Keratinocyte (primary cell): ENCODE measurements at regions not wholly inside any gene's neighbourhood (a gene's known extent, or its start where the extent isn't known, plus 50 kb on each side); places are given as distances from the start of the nearest gene placed in this dataset.

ENCODE experiments used
- DNase-seq: peaks from one replicate; pipeline ENCODE4 v3.0.0-alpha.2; 2011; ENCODE audit warnings: low read depth, missing footprints, low spot score
- FAIRE-seq: peaks from 2 replicates; lab custom pipeline; 2011; peaks lifted over from hg19 to GRCh38; lab: Jason Lieb, UNC
- H2AFZ ChIP-seq: 2 replicates; pipeline ENCODE4 v1.6.0; 2012; ENCODE audit warnings: low read length, control low read depth, inconsistent platforms; ENCODE audit not compliant: control insufficient read depth
- H3K27ac ChIP-seq: 2 replicates; pipeline ENCODE4 v1.5.1; 2011; ENCODE audit warnings: low read length; ENCODE audit not compliant: control insufficient read depth, insufficient read depth
- H3K27me3 ChIP-seq: 3 replicates; pipeline ENCODE4 v1.6.0; 2011; ENCODE audit warnings: low read length; ENCODE audit not compliant: control insufficient read depth, insufficient read depth; ENCODE audit errors: extremely low read depth
- H3K36me3 ChIP-seq, 2 experiments: 2 replicates in 1 of 2; 3 replicates in 1 of 2; pipeline ENCODE4 v1.5.1; 2011; ENCODE audit warnings: low read length in 2 of 2, mild to moderate bottlenecking in 1 of 2; ENCODE audit not compliant: control insufficient read depth in 2 of 2, insufficient read depth in 2 of 2; ENCODE audit errors: extremely low read depth in 1 of 2
- H3K4me1 ChIP-seq: 3 replicates; pipeline ENCODE4 v1.5.1; 2011; ENCODE audit warnings: low read length; ENCODE audit not compliant: control insufficient read depth, insufficient read depth; ENCODE audit errors: extremely low read depth
- H3K4me2 ChIP-seq: 3 replicates; pipeline ENCODE4 v1.6.0; 2011; ENCODE audit warnings: low read depth, low read length; ENCODE audit not compliant: control insufficient read depth, insufficient read depth; ENCODE audit errors: extremely low read depth
- H3K4me3 ChIP-seq, 3 experiments: fragments of 200-600 bp in 1 of 3; sonication (generic) in 1 of 3; 2 replicates in 2 of 3; 3 replicates in 1 of 3; pipeline ENCODE4 v1.5.1; 2011 to 2016; ENCODE audit warnings: low read length in 3 of 3, mild to moderate bottlenecking in 3 of 3, control low read depth in 2 of 3, inconsistent platforms in 1 of 3, low read depth in 1 of 3, mixed read lengths in 1 of 3, mixed run types in 1 of 3, moderate library complexity in 1 of 3; ENCODE audit not compliant: control insufficient read depth in 2 of 3, insufficient read depth in 2 of 3; ENCODE audit errors: extremely low read depth in 1 of 3
- H3K79me2 ChIP-seq: 2 replicates; pipeline ENCODE4 v1.6.0; 2012; ENCODE audit warnings: low read length; ENCODE audit not compliant: control insufficient read depth, insufficient read depth
- H3K9ac ChIP-seq: 3 replicates; pipeline ENCODE4 v1.6.0; 2011; ENCODE audit warnings: low read length; ENCODE audit not compliant: control insufficient read depth, insufficient read depth; ENCODE audit errors: extremely low read depth
- H3K9me1 ChIP-seq: 3 replicates; pipeline ENCODE4 v1.6.0; 2011; ENCODE audit warnings: low read length; ENCODE audit not compliant: control insufficient read depth, insufficient read depth; ENCODE audit errors: extremely low read depth
- H3K9me3 ChIP-seq: 2 replicates; pipeline ENCODE4 v1.5.1; 2012; ENCODE audit warnings: low read depth, low read length; ENCODE audit not compliant: control insufficient read depth
- H4K20me1 ChIP-seq: 3 replicates; pipeline ENCODE4 v1.6.0; 2011; ENCODE audit warnings: low read length; ENCODE audit not compliant: control insufficient read depth, insufficient read depth; ENCODE audit errors: extremely low read depth
- EZH2 ChIP-seq: IDR thresholded peaks from one replicate; pipeline ENCODE4 v1.6.1; 2012; ENCODE audit warnings: inconsistent platforms, mild to moderate bottlenecking, low read length, moderate library complexity
- dilution Hi-C: fragments of 300-500 bp; cut with MboI; formaldehyde crosslinking; loops from one replicate; pipeline ENCODE4 v1.7.0; 2020; ENCODE audit warnings: low sequenced_read_pairs; ENCODE audit not compliant: extremely low pct_ligation_motif_present
- TF ChIP-seq, protein P1 (sequence below), 3 experiments: IDR thresholded peaks in 1 of 3; conservative IDR thresholded peaks in 1 of 3; optimal IDR thresholded peaks in 1 of 3; 2 replicates in 2 of 3; 3 replicates in 1 of 3; pipeline versions ENCODE3 to v1.5.1; 2011; ENCODE audit warnings: low read length in 3 of 3, mild to moderate bottlenecking in 3 of 3, moderate library complexity in 2 of 3, control low read depth in 1 of 3, inconsistent platforms in 1 of 3; ENCODE audit not compliant: insufficient read depth in 2 of 3; ENCODE audit errors: extremely low read depth in 1 of 3

DNA sequence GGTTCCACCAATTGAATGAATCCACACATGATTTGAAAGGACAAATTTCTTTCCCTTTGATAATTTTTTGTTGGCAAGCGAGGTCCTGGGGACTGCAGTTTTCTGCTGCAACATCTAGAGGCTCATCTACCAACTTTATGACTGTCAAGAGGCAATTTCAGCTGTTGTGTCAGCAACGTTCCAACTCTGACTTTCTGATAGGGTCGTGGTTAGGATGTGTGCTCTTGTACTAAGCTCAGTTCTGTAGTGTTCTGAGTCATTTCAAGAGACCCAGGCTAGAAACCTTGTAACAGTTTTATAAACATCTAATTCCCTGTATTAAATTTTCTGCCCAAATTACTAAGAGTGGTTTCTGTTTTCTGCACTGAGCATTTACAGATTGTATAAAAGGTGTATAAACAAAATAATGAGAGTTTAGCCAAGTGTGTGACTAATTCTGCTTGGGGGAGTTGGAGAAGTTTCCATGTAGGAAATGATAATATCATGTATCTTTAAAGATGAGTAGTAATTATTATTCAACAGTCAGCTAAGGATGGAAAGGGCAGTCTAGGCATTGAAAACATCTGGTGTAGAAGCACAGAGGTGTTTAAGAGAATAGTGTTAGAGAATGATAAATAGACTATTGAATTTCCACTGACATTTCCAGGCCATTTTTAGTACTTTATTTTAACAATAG is 72.2 kb downstream of the RBMXL2 start:
- Histone ChIP-seq H3K79me2 (no peaks in the 10 kb centered on the region), H3K27me3 (no peaks in the 10 kb centered on the region), H3K4me2 (no peak overlapping the region), H3K4me1 (no peaks in the 10 kb centered on the region), H3K36me3 (no peaks in the 10 kb centered on the region), H3K9me1 (no peaks in the 10 kb centered on the region), H3K4me3 (no peak overlapping the region), H3K27ac (no peak overlapping the region), H2AFZ (no peak overlapping the region), H3K9ac (no peak overlapping the region), H3K9me3 (no peaks in the 10 kb centered on the region), H4K20me1 (no peaks in the 10 kb centered on the region)
- FAIRE-seq, result no peak
- no peak for DNase-seq
- TF ChIP-seq, protein P1, sequence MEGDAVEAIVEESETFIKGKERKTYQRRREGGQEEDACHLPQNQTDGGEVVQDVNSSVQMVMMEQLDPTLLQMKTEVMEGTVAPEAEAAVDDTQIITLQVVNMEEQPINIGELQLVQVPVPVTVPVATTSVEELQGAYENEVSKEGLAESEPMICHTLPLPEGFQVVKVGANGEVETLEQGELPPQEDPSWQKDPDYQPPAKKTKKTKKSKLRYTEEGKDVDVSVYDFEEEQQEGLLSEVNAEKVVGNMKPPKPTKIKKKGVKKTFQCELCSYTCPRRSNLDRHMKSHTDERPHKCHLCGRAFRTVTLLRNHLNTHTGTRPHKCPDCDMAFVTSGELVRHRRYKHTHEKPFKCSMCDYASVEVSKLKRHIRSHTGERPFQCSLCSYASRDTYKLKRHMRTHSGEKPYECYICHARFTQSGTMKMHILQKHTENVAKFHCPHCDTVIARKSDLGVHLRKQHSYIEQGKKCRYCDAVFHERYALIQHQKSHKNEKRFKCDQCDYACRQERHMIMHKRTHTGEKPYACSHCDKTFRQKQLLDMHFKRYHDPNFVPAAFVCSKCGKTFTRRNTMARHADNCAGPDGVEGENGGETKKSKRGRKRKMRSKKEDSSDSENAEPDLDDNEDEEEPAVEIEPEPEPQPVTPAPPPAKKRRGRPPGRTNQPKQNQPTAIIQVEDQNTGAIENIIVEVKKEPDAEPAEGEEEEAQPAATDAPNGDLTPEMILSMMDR (optimal IDR thresholded peaks at IDR 0.05 in 1 of 3, IDR thresholded peaks at IDR 0.05 in 1 of 3, conservative IDR thresholded peaks at IDR 0.05 in 1 of 3; ENCODE audit: extremely low read depth in 1 of 3, insufficient read depth in 2 of 3, low read length in 3 of 3), result no peak
- TF ChIP-seq EZH2, result no peak
- dilution Hi-C loops, result no loop called here

DNA sequence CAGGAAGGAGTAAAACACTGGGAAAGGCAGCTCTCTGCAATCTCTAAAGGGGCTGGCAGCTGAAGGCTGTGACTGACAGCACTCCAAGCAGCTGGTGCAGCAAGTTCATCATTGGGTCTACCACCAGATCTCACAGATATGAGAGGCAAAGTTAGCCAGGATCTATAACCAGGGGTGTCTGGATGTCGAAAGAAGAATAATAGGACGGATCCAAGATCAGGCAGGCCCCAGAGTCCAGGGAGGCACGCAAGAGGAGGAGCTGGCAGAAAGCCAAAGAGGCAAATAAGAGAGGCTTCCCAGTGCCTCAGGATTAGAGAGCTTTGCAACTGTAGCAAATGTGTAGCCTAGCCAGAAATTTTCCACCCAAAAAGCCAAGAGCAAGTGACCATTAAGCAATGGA is 77.1 kb downstream of the RBMXL2 start:
- Histone ChIP-seq H3K79me2 (no peaks in the 10 kb centered on the region), H3K4me2 (no peak overlapping the region), H3K27ac (no peak overlapping the region), H3K9me1 (no peaks in the 10 kb centered on the region), H3K4me1 (no peaks in the 10 kb centered on the region), H3K4me3 (no peak overlapping the region), H3K9me3 (no peaks in the 10 kb centered on the region), H3K36me3 (no peaks in the 10 kb centered on the region), H2AFZ (no peak overlapping the region), H3K9ac (no peak overlapping the region), H4K20me1 (no peaks in the 10 kb centered on the region), H3K27me3 (no peaks in the 10 kb centered on the region)
- FAIRE-seq (no peak), DNase-seq (no peak)
- TF ChIP-seq EZH2, result no peak
- TF ChIP-seq, protein P1 (optimal IDR thresholded peaks at IDR 0.05 in 1 of 3, IDR thresholded peaks at IDR 0.05 in 1 of 3, conservative IDR thresholded peaks at IDR 0.05 in 1 of 3; ENCODE audit: extremely low read depth in 1 of 3, insufficient read depth in 2 of 3, low read length in 3 of 3), result no peak
- dilution Hi-C loops, result no loop called here
